ENCODE measurements at regions not wholly inside any gene's neighbourhood (a gene's known extent, or its start where the extent isn't known, plus 50 kb on each side); places are given as distances from the start of the nearest gene placed in this dataset.

DNA sequence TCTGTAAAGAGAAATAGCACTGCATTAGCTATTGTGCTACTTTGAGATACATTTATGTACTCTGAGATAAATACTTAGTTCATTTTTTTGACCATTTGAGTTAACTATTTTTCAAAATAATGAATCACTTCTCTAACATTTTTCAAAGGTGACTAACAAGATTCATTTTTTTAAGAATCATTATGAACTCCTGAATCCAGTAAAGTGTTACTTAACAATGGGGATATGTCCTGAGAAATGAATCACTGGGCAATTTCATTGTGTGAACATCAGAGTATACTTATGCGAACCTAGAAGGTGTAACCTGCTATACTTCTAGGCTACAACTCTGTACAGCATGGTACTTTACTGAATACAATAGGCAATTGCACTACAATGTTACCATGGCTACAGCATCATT is 355.8 kb downstream of the ARL6IP6 start:
- TF ChIP-seq, protein P1, sequence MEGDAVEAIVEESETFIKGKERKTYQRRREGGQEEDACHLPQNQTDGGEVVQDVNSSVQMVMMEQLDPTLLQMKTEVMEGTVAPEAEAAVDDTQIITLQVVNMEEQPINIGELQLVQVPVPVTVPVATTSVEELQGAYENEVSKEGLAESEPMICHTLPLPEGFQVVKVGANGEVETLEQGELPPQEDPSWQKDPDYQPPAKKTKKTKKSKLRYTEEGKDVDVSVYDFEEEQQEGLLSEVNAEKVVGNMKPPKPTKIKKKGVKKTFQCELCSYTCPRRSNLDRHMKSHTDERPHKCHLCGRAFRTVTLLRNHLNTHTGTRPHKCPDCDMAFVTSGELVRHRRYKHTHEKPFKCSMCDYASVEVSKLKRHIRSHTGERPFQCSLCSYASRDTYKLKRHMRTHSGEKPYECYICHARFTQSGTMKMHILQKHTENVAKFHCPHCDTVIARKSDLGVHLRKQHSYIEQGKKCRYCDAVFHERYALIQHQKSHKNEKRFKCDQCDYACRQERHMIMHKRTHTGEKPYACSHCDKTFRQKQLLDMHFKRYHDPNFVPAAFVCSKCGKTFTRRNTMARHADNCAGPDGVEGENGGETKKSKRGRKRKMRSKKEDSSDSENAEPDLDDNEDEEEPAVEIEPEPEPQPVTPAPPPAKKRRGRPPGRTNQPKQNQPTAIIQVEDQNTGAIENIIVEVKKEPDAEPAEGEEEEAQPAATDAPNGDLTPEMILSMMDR (IDR thresholded peaks at IDR 0.05), result no peak
- no peak for TF ChIP-seq POLR2A (IDR thresholded peaks at IDR 0.05)
- no peak for TF ChIP-seq EP300 (IDR thresholded peaks at IDR 0.05)
